H9 (cell line): ENCODE measurements at regions not wholly inside any gene's neighbourhood (a gene's known extent, or its start where the extent isn't known, plus 50 kb on each side); places are given as distances from the start of the nearest gene placed in this dataset.

Experiments used
- DNase-seq: peaks from one replicate; pipeline ENCODE4 v3.0.0-alpha.2; 2017
- H2AFZ ChIP-seq: one replicate; pipeline ENCODE4 v1.6.1; 2013; ENCODE audit warnings: mild to moderate bottlenecking, low read length, control low read depth, moderate library complexity
- H2AK5ac ChIP-seq: 2 replicates; pipeline ENCODE4 v1.6.1; 2013; ENCODE audit warnings: low read length, control low read depth, mixed read lengths; ENCODE audit not compliant: insufficient read length
- H2BK120ac ChIP-seq: one replicate; pipeline ENCODE4 v1.6.1; 2013; ENCODE audit warnings: low read depth, mild to moderate bottlenecking, low read length, control low read depth, inconsistent platforms; ENCODE audit not compliant: poor library complexity, severe bottlenecking
- H2BK12ac ChIP-seq: 2 replicates; pipeline ENCODE4 v1.6.1; 2013; ENCODE audit warnings: low read length, control low read depth, mixed read lengths, low read depth; ENCODE audit not compliant: insufficient read length
- H2BK15ac ChIP-seq: 2 replicates; pipeline ENCODE4 v1.6.1; 2013; ENCODE audit warnings: low read depth, low read length, control low read depth
- H2BK20ac ChIP-seq: one replicate; pipeline ENCODE4 v1.6.1; 2013; ENCODE audit warnings: low read depth, mild to moderate bottlenecking, low read length, control low read depth, inconsistent platforms; ENCODE audit not compliant: poor library complexity, severe bottlenecking
- H2BK5ac ChIP-seq: 2 replicates; pipeline ENCODE4 v1.6.1; 2013; ENCODE audit warnings: low read length, control low read depth, mixed read lengths; ENCODE audit not compliant: insufficient read length
- H3K14ac ChIP-seq: 2 replicates; pipeline ENCODE4 v1.6.1; 2013; ENCODE audit warnings: low read length, control low read depth; ENCODE audit not compliant: insufficient read depth
- H3K18ac ChIP-seq: 2 replicates; pipeline ENCODE4 v1.6.1; 2013; ENCODE audit warnings: low read depth, mild to moderate bottlenecking, mixed read lengths, low read length, control low read depth; ENCODE audit not compliant: insufficient read length
- H3K23ac ChIP-seq: 2 replicates; pipeline ENCODE4 v1.6.1; 2013; ENCODE audit warnings: low read length, control low read depth, mixed read lengths, low read depth; ENCODE audit not compliant: insufficient read length
- H3K23me2 ChIP-seq: 2 replicates; pipeline ENCODE4 v1.6.1; 2013; ENCODE audit warnings: low read depth, mild to moderate bottlenecking, mixed read lengths, low read length, control low read depth; ENCODE audit not compliant: insufficient read length, poor library complexity, severe bottlenecking
- H3K27ac ChIP-seq: 2 replicates; pipeline ENCODE4 v1.5.1; 2013; ENCODE audit warnings: low read length, control low read depth, mixed read lengths, low read depth; ENCODE audit not compliant: insufficient read length
- H3K27me3 ChIP-seq: 2 replicates; pipeline ENCODE4 v1.6.1; 2013; ENCODE audit warnings: low read length, control low read depth, inconsistent platforms; ENCODE audit not compliant: insufficient read depth
- H3K4ac ChIP-seq: 2 replicates; pipeline ENCODE4 v1.6.1; 2013; ENCODE audit warnings: low read depth, mild to moderate bottlenecking, control low read depth, inconsistent platforms, low read length, moderate library complexity
- H3K4me1 ChIP-seq: 2 replicates; pipeline ENCODE4 v1.6.1; 2013; ENCODE audit warnings: low read length, control low read depth, inconsistent platforms; ENCODE audit not compliant: insufficient read depth
- H3K4me2 ChIP-seq: 2 replicates; pipeline ENCODE4 v1.6.1; 2013; ENCODE audit warnings: low read length, control low read depth, mixed read lengths; ENCODE audit not compliant: insufficient read length, insufficient read depth
- H3K56ac ChIP-seq: 2 replicates; pipeline ENCODE4 v1.6.1; 2013; ENCODE audit warnings: low read depth, mild to moderate bottlenecking, mixed read lengths, low read length, control low read depth; ENCODE audit not compliant: insufficient read length
- H3K79me1 ChIP-seq: 2 replicates; pipeline ENCODE4 v1.6.1; 2013; ENCODE audit warnings: low read depth, mild to moderate bottlenecking, moderate library complexity, low read length, control low read depth, inconsistent platforms; ENCODE audit not compliant: insufficient read depth, poor library complexity, severe bottlenecking
- H3K79me2 ChIP-seq: 2 replicates; pipeline ENCODE4 v1.6.1; 2013; ENCODE audit warnings: low read length, control low read depth, inconsistent platforms; ENCODE audit not compliant: insufficient read depth
- H3K9ac ChIP-seq: 2 replicates; pipeline ENCODE4 v1.6.1; 2013; ENCODE audit warnings: low read length, control low read depth, mixed read lengths; ENCODE audit not compliant: insufficient read length; ENCODE audit errors: extremely low read depth
- H3K9me3 ChIP-seq: one replicate; pipeline ENCODE4 v1.6.1; 2013; ENCODE audit warnings: low read depth, low read length, inconsistent platforms; ENCODE audit not compliant: control insufficient read depth
- H3T11ph ChIP-seq: one replicate; pipeline ENCODE4 v1.6.1; 2013; ENCODE audit warnings: mild to moderate bottlenecking, low read length, control low read depth, inconsistent platforms
- H4K20me1 ChIP-seq: one replicate; pipeline ENCODE4 v1.6.1; 2013; ENCODE audit not compliant: control insufficient read depth, insufficient read length, insufficient read depth
- H4K5ac ChIP-seq: 2 replicates; pipeline ENCODE4 v1.6.1; 2013; ENCODE audit warnings: low read depth, mild to moderate bottlenecking, mixed read lengths, low read length, control low read depth; ENCODE audit not compliant: insufficient read length
- H4K8ac ChIP-seq: replicated peaks from 2 replicates; pipeline ENCODE4 v1.6.1; 2013; ENCODE audit warnings: low read length, control low read depth, mixed read lengths, low read depth; ENCODE audit not compliant: insufficient read length
- H4K91ac ChIP-seq: 2 replicates; pipeline ENCODE4 v1.6.1; 2013; ENCODE audit warnings: low read depth, mild to moderate bottlenecking, moderate library complexity, mixed read lengths, low read length, control low read depth; ENCODE audit not compliant: insufficient read length
- H3K27ac Mint-ChIP-seq, 3 experiments: 2 replicates in 2 of 3; 3 replicates in 1 of 3; pipeline ENCODE4 v1.8.0; 2020 to 2021; ENCODE audit warnings: mixed read lengths in 3 of 3, mild to moderate bottlenecking in 1 of 3, moderate library complexity in 1 of 3
- H3K27me3 Mint-ChIP-seq: 2 replicates; pipeline ENCODE4 v1.8.0; 2021; ENCODE audit warnings: low read depth, mild to moderate bottlenecking, moderate library complexity, mixed read lengths
- H3K36me3 Mint-ChIP-seq, 3 experiments: 2 replicates in 2 of 3; 3 replicates in 1 of 3; pipeline ENCODE4 v1.8.0; 2020 to 2021; ENCODE audit warnings: low read depth in 3 of 3, mixed read lengths in 3 of 3; ENCODE audit not compliant: insufficient read depth in 1 of 3
- H3K4me1 Mint-ChIP-seq, 2 experiments: 2 replicates each; pipeline ENCODE4 v1.8.0; 2020; ENCODE audit warnings: mixed read lengths in 2 of 2
- H3K4me3 Mint-ChIP-seq, 2 experiments: 2 replicates in 1 of 2; 3 replicates in 1 of 2; pipeline ENCODE4 v1.8.0; 2020 to 2021; ENCODE audit warnings: mild to moderate bottlenecking in 2 of 2, mixed read lengths in 2 of 2, moderate library complexity in 1 of 2
- H3K9me3 Mint-ChIP-seq, 2 experiments: 2 replicates in 1 of 2; 3 replicates in 1 of 2; pipeline ENCODE4 v1.8.0; 2020; ENCODE audit warnings: mild to moderate bottlenecking in 2 of 2, mixed read lengths in 2 of 2, moderate library complexity in 1 of 2
- WGBS: extraction: QIAGEN DNeasy Blood & Tissue Kit; methylation state at CpG from one replicate; pipeline ENCODE4 v1.1.7; 2013; ENCODE audit warnings: missing lambda C conversion rate, low lambda C conversion rate, mixed read lengths; ENCODE audit not compliant: insufficient read length; ENCODE audit errors: extremely low coverage; 5-methylcytosine and 5-hydroxymethylcytosine counted together
- TF ChIP-seq, protein P1 (sequence below): fragments of 200-600 bp; sonication (generic); conservative IDR thresholded peaks from 3 replicates; pipeline ENCODE4 v1.8.0; 2021; ENCODE audit warnings: antibody characterized with exemption, mild to moderate bottlenecking

DNA sequence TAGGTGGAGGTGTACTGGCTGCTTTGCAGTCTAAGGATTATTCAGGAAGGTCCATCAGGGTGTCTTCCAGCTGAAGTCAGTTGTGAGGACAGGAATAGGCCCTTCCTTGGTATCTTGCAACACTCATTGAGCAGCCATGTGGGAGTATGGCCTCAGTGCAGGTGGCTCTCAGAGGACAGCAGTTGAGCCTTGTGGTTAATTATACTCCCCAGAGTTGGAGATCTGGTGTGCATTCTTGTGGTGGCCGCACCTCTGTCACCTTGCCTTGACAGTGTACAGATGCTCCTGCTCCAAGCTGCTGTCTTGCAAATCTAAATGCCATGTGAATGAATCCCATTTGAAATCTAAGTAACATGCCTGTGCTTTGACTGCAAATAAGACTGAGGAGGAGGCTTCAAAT is 339.9 kb upstream of the BCHE start:
- Histone ChIP-seq H3T11ph (no peak overlapping the region), H2BK120ac (no peak overlapping the region), H3K4ac (no peak overlapping the region), H3K56ac (no peak overlapping the region), H3K27me3 (no peaks in the 10 kb centered on the region), H3K4me2 (no peak overlapping the region), H2AK5ac (no peak overlapping the region), H3K27ac (no peak overlapping the region), H2AFZ (no peak overlapping the region), H3K14ac (no peak overlapping the region), H3K18ac (no peak overlapping the region), H4K91ac (no peak overlapping the region), H2BK12ac (no peak overlapping the region), H3K23ac (no peak overlapping the region), H2BK15ac (no peak overlapping the region), H3K9me3 (no peaks in the 10 kb centered on the region), H4K20me1 (no peaks in the 10 kb centered on the region), H4K5ac (no peak overlapping the region), H3K23me2 (no peaks in the 10 kb centered on the region), H2BK5ac (no peak overlapping the region), H3K79me1 (no peaks in the 10 kb centered on the region), H3K4me1 (no peaks in the 10 kb centered on the region), H3K9ac (no peak overlapping the region), H4K8ac (no peak overlapping the region), H2BK20ac (no peak overlapping the region), H3K79me2 (no peaks in the 10 kb centered on the region)
- TF ChIP-seq, protein P1, sequence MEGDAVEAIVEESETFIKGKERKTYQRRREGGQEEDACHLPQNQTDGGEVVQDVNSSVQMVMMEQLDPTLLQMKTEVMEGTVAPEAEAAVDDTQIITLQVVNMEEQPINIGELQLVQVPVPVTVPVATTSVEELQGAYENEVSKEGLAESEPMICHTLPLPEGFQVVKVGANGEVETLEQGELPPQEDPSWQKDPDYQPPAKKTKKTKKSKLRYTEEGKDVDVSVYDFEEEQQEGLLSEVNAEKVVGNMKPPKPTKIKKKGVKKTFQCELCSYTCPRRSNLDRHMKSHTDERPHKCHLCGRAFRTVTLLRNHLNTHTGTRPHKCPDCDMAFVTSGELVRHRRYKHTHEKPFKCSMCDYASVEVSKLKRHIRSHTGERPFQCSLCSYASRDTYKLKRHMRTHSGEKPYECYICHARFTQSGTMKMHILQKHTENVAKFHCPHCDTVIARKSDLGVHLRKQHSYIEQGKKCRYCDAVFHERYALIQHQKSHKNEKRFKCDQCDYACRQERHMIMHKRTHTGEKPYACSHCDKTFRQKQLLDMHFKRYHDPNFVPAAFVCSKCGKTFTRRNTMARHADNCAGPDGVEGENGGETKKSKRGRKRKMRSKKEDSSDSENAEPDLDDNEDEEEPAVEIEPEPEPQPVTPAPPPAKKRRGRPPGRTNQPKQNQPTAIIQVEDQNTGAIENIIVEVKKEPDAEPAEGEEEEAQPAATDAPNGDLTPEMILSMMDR = no peak
- H3K36me3 Mint-ChIP-seq = no peaks in the 10 kb centered on the region
- no peaks in the 10 kb centered on the region for H3K4me1 Mint-ChIP-seq
- H3K4me3 Mint-ChIP-seq = no peak overlapping the region
- H3K27ac Mint-ChIP-seq = no peak overlapping the region
- no peaks in the 10 kb centered on the region for H3K9me3 Mint-ChIP-seq
- WGBS = no CpG with 5 or more reads among the region's 1 CpG
- H3K27me3 Mint-ChIP-seq = no peaks in the 10 kb centered on the region
- no peak for DNase-seq
